Chondrocyte (in vitro differentiated cells): ENCODE measurements at regions not wholly inside any gene's neighbourhood (a gene's known extent, or its start where the extent isn't known, plus 50 kb on each side); places are given as distances from the start of the nearest gene placed in this dataset.
A peak's percentile ranks its signal among the peaks of the same experiment; 100 is the strongest.

Experiments used
- DNase-seq: peaks from one replicate; pipeline ENCODE4 v3.0.0; 2021; ENCODE audit warnings: mixed read lengths, low spot score
- H3K27ac Mint-ChIP-seq: one replicate; pipeline ENCODE4 v1.8.0; 2021; ENCODE audit warnings: mild to moderate bottlenecking, moderate library complexity, mixed read lengths; ENCODE audit not compliant: unreplicated experiment
- H3K27me3 Mint-ChIP-seq: 2 replicates; pipeline ENCODE4 v1.8.0; 2021; ENCODE audit warnings: low read depth, mixed read lengths
- H3K36me3 Mint-ChIP-seq: 2 replicates; pipeline ENCODE4 v1.8.0; 2021; ENCODE audit warnings: low read depth, mixed read lengths
- H3K4me1 Mint-ChIP-seq: 2 replicates; pipeline ENCODE4 v1.8.0; 2021; ENCODE audit warnings: low read depth, mild to moderate bottlenecking, mixed read lengths
- H3K4me3 Mint-ChIP-seq: one replicate; pipeline ENCODE4 v1.8.0; 2021; ENCODE audit warnings: mild to moderate bottlenecking, moderate library complexity, mixed read lengths; ENCODE audit not compliant: unreplicated experiment
- H3K9me3 Mint-ChIP-seq: 2 replicates; pipeline ENCODE4 v1.8.0; 2021; ENCODE audit warnings: low read depth, mixed read lengths
- CTCF ChIP-seq: fragments of 200-600 bp; sonication (generic); IDR thresholded peaks from 2 replicates; pipeline ENCODE4 v1.5.0; 2021; ENCODE audit warnings: antibody characterized with exemption, mild to moderate bottlenecking, moderate library complexity

- Mint-ChIP-seq H3K27me3 (no peaks in the 10 kb centered on the region), H3K36me3 (no peaks in the 10 kb centered on the region), H3K4me1 (peaks cover 42% of the 10 kb centered on the region), H3K9me3 (no peaks in the 10 kb centered on the region), H3K27ac (peak overlapping the region; percentile 62), H3K4me3 (no peak overlapping the region)
- no peak for TF ChIP-seq CTCF
- no peak for DNase-seq
These were observed 76.9 kb downstream of the FAM50B start for GRCh38 chr6:3926150-3926482.

- TF ChIP-seq CTCF: no peak
- Mint-ChIP-seq H3K27me3 (no peaks in the 10 kb centered on the region), H3K36me3 (no peaks in the 10 kb centered on the region), H3K4me3 (no peak overlapping the region), H3K9me3 (no peaks in the 10 kb centered on the region), H3K27ac (no peak overlapping the region), H3K4me1 (peaks cover 42% of the 10 kb centered on the region)
- DNase-seq: no peak
These were observed 78.9 kb downstream of the FAM50B start for GRCh38 chr6:3928111-3928510.

GRCh38 chr6:3929281-3929798 lies 80.2 kb downstream of the FAM50B start:
- H3K4me3 Mint-ChIP-seq: no peak overlapping the region
- H3K27me3 Mint-ChIP-seq: no peaks in the 10 kb centered on the region
- no peaks in the 10 kb centered on the region for H3K9me3 Mint-ChIP-seq
- H3K36me3 Mint-ChIP-seq: no peaks in the 10 kb centered on the region
- no peak for TF ChIP-seq CTCF
- H3K27ac Mint-ChIP-seq: peak overlapping the region; percentile 24
- H3K4me1 Mint-ChIP-seq: peaks cover 42% of the 10 kb centered on the region
- DNase-seq: no peak

GRCh38 chr6:3937438-3937837 lies 88.3 kb downstream of the FAM50B start:
- TF ChIP-seq CTCF: no peak
- DNase-seq: no peak
- H3K4me1 Mint-ChIP-seq: no peaks in the 10 kb centered on the region
- no peak overlapping the region for H3K27ac Mint-ChIP-seq
- H3K9me3 Mint-ChIP-seq: no peaks in the 10 kb centered on the region
- H3K4me3 Mint-ChIP-seq: no peak overlapping the region
- H3K36me3 Mint-ChIP-seq: no peaks in the 10 kb centered on the region
- H3K27me3 Mint-ChIP-seq: no peaks in the 10 kb centered on the region

GRCh38 chr6:3938715-3939367 lies 89.7 kb downstream of the FAM50B start:
- Mint-ChIP-seq H3K9me3 (no peaks in the 10 kb centered on the region), H3K27ac (no peak overlapping the region), H3K36me3 (no peaks in the 10 kb centered on the region), H3K4me3 (no peak overlapping the region), H3K4me1 (no peaks in the 10 kb centered on the region), H3K27me3 (no peaks in the 10 kb centered on the region)
- DNase-seq: no peak
- no peak for TF ChIP-seq CTCF
